RWPE1 (cell line): ENCODE measurements at regions not wholly inside any gene's neighbourhood (a gene's known extent, or its start where the extent isn't known, plus 50 kb on each side); places are given as distances from the start of the nearest gene placed in this dataset.

Experiments
- CTCF ChIA-PET: fragments of 350-600 bp; sonication (Branson Sonifier 250); formaldehyde crosslinking; extraction: SDS; loops from one replicate; lab custom pipeline; 2021; lab: Yijun Ruan, JAX
- POLR2A ChIA-PET: fragments of 400-600 bp; formaldehyde crosslinking; extraction: SDS; loops from one replicate; lab custom pipeline; 2020; ENCODE audit warnings: antibody characterized with exemption; ENCODE audit not compliant: low non-redundant PET; lab: Yijun Ruan, JAX
- DNase-seq: peaks from one replicate; pipeline ENCODE4 v3.0.0; 2012; ENCODE audit warnings: low spot score
- H3K27ac ChIP-seq: fragments of 450-650 bp; 2 replicates; pipeline ENCODE4 v1.5.1; 2017
- TF ChIP-seq, protein P1 (sequence below): fragments of 450-650 bp; conservative IDR thresholded peaks from 2 replicates; pipeline ENCODE4 v1.5.1; 2017; ENCODE audit warnings: low read depth, mild to moderate bottlenecking

DNA sequence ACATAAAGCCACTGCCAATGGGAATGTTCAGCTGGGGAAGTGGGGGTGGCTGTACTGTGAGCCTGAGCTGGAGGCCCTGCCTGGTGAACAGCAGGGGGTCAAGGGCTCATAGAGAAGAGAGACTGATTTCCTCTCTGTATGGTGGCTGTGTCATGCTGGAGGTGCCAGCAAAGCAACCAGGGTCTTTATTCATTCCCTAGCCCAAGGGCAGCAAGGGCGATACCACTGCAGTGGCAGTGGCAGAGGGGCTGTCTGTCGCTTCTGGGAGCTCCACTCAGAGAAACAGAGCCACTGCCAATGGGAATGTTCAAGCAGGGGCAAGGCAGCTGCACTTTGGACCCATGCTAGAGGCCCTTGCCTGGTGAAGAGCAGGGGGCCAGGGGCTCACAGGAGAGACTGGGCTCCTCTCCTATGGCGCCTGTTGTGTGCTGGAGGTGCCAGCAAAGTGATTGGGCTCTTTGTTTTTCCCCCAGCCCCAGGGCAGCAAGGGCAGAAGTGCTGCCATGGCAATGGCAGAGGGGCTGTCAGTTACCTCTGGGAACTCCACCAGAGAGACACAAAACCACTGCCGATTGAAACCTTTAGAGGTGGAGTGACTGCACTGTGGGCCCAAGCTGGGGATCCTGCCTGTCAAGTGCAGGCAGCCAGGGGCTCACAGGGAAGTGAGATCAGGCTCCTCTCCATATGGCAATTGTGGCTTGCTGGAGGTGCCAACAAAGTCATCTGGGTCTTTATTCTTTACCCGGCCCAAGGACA is 545.1 kb downstream of the SH2D4B start:
- TF ChIP-seq, protein P1, sequence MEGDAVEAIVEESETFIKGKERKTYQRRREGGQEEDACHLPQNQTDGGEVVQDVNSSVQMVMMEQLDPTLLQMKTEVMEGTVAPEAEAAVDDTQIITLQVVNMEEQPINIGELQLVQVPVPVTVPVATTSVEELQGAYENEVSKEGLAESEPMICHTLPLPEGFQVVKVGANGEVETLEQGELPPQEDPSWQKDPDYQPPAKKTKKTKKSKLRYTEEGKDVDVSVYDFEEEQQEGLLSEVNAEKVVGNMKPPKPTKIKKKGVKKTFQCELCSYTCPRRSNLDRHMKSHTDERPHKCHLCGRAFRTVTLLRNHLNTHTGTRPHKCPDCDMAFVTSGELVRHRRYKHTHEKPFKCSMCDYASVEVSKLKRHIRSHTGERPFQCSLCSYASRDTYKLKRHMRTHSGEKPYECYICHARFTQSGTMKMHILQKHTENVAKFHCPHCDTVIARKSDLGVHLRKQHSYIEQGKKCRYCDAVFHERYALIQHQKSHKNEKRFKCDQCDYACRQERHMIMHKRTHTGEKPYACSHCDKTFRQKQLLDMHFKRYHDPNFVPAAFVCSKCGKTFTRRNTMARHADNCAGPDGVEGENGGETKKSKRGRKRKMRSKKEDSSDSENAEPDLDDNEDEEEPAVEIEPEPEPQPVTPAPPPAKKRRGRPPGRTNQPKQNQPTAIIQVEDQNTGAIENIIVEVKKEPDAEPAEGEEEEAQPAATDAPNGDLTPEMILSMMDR: no peak
- ChIA-PET POLR2A (no interaction called here), CTCF (no interaction called here)
- H3K27ac ChIP-seq: no peak overlapping the region
- no peak for DNase-seq

DNA sequence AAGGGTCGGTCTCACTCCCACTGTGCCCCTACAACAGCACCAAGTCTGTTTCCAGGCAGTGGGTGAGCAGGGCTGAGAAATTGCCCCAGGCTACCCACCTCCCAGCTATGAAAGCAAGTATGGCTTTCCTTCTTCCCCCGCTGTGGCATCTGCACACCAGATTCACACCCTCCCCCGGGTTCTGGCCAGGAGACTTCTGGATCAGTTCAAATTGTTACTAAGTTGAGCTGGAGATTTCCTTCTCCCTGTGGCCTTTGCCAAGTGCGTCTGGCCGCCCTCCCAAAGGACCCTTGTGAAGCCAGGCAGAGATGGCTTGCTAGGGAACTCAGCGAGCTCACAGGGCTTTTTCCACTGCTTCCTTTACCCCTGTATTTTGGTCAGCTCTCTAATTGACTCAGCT is 555.4 kb downstream of the SH2D4B start:
- CTCF ChIA-PET: interaction anchor here (0.6 kb wide), 1 partner anchor 547 kb away, joined by 3 read pairs; no protein-coding TSS in a partner anchor
- H3K27ac ChIP-seq: no peak overlapping the region
- TF ChIP-seq, protein P1: no peak
- POLR2A ChIA-PET: no interaction called here
- DNase-seq: no peak

DNA sequence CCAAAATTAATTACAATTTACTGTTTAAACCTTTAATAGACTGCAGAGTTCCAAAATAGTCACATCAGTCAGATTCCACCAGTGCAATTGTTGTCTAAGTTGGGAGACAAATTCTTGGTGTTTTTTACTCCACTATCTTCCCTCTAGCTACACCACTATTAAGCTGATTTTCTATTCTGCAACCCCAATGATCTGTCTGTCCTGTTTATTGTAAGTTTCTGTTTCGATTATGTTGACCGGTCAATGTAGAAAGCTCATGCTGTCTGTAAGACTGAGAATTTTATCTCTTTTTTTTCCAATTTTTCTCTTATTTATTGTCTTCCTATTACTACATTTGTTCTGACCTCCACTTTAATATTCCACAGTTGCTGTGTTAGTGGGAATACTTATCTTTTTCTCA is 557.5 kb downstream of the SH2D4B start:
- ChIA-PET CTCF (interaction anchor here (0.7 kb wide), 1 partner anchor 724 kb away, joined by 5 read pairs; no protein-coding TSS in a partner anchor), POLR2A (no interaction called here)
- no peak for DNase-seq
- no peak overlapping the region for H3K27ac ChIP-seq
- TF ChIP-seq, protein P1: no peak

DNA sequence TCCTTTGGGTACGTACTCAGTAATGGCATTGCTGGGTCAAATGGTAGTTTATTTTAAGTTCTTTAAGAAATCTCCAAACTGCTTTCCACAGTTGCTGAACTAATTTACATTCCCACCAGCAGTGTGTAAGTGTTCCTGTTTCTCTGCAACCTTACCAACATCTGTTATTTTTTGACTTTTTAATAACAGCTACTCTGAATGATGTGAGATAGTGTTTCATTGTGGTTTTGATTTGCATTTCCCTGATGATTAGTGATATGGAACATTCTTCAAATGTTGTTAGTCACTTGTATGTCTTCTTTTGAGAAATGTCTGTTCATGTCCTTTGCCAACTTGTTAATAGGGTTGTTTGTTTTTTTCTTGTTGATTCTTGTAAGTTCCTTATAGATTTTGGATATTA is 558.9 kb downstream of the SH2D4B start:
- CTCF ChIA-PET: no interaction called here
- no peak overlapping the region for H3K27ac ChIP-seq
- TF ChIP-seq, protein P1: no peak
- POLR2A ChIA-PET: no interaction called here
- no peak for DNase-seq

DNA sequence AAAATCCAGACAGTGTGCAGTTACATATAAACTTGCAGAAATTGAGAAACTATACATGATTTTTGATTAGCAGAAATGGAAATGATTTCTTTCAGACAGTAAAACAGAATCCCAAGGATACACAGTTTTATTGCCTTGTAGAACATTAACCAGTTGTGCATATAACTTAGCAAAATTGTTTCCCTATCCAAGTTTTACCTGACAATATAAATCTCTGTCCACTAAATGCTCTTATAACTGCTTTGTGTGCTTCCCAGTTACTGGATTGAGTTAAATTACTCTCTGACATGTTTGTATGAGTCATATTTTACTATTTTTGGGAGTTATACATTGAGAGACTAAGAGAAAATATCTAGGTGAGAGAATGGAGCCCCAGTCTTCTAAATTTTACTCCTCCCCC is 563.4 kb downstream of the SH2D4B start:
- H3K27ac ChIP-seq: no peak overlapping the region
- ChIA-PET CTCF (no interaction called here), POLR2A (no interaction called here)
- TF ChIP-seq, protein P1: no peak
- no peak for DNase-seq

DNA sequence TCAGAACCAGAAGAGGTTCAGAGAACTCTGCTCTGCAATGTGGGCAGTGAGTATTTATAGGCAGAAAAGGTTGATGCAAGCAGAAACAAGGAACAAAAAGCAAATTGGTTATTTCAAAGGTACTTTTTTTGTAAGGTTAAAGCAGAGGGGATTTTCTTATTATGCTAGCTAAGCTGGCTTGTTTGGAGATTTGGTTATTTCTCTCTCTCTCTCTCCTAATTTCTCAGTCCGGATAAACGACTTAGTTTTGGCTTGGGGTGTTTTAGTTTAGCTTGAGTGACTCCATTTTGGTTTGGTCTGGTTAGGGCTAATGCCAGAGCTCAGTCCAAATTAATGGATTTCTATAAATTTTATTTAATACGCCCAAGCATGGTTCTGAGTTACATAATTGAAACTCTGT is 566.8 kb downstream of the SH2D4B start:
- POLR2A ChIA-PET: no interaction called here
- DNase-seq: no peak
- TF ChIP-seq, protein P1: no peak
- CTCF ChIA-PET: interaction anchor here (0.6 to 0.7 kb wide), 2 partner anchors 15 to 92 kb away, joined by 3 to 6 read pairs; no protein-coding TSS in a partner anchor
- H3K27ac ChIP-seq: no peak overlapping the region
